SJSA1 (cell line): ENCODE measurements at regions not wholly inside any gene's neighbourhood (a gene's known extent, or its start where the extent isn't known, plus 50 kb on each side); places are given as distances from the start of the nearest gene placed in this dataset.

ENCODE experiments used
- DNase-seq, 2 experiments: peaks; one replicate each; pipeline ENCODE4 v3.0.0-alpha.2; 2015 to 2020; ENCODE audit warnings: low spot score in 2 of 2, low read depth in 1 of 2
- H3K27ac ChIP-seq: fragments of 250-450 bp; sonication (Bioruptor Pico); 2 replicates; pipeline ENCODE4 v1.5.1; 2020; ENCODE audit warnings: mild to moderate bottlenecking, moderate library complexity
- H3K27me3 ChIP-seq: fragments of 250-450 bp; sonication (Bioruptor Pico); replicated peaks from 2 replicates; pipeline ENCODE4 v1.5.1; 2020; ENCODE audit warnings: mild to moderate bottlenecking, moderate library complexity
- H3K36me3 ChIP-seq: fragments of 250-450 bp; sonication (Bioruptor Pico); 2 replicates; pipeline ENCODE4 v1.5.1; 2020; ENCODE audit warnings: mild to moderate bottlenecking
- H3K4me1 ChIP-seq: fragments of 250-450 bp; sonication (Bioruptor Pico); replicated peaks from 2 replicates; pipeline ENCODE4 v1.6.1; 2021; ENCODE audit warnings: mild to moderate bottlenecking
- H3K4me3 ChIP-seq: fragments of 250-450 bp; sonication (Bioruptor Pico); 2 replicates; pipeline ENCODE4 v1.5.1; 2020; ENCODE audit warnings: mild to moderate bottlenecking
- H3K9me3 ChIP-seq: fragments of 250-450 bp; sonication (Bioruptor Pico); replicated peaks from 2 replicates; pipeline ENCODE4 v1.5.1; 2020; ENCODE audit warnings: mild to moderate bottlenecking

DNA sequence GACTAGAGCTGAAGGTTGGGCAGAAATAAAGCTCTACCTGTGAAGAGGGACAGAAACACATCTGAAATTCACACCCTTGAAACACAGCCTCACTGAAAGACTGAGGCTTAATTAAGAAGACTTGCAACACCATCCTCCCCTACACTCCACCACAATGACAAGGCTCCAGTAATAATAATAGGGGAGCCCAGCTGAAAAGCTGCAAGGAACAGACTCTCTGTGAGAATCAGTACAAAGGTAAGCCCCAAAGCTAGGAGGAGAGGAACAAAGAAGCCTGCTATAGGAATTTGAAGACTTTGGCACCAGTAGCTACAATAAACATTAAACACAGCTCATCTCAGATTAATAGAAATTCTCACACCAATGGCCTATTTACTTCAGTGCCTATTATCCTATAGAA lies 176.9 kb downstream of the FAT3 start:
- Histone ChIP-seq H3K27ac (no peak overlapping the region), H3K9me3 (no peaks in the 10 kb centered on the region), H3K36me3 (no peaks in the 10 kb centered on the region), H3K4me3 (no peak overlapping the region), H3K27me3 (no peaks in the 10 kb centered on the region), H3K4me1 (no peaks in the 10 kb centered on the region)
- no peak for DNase-seq

DNA sequence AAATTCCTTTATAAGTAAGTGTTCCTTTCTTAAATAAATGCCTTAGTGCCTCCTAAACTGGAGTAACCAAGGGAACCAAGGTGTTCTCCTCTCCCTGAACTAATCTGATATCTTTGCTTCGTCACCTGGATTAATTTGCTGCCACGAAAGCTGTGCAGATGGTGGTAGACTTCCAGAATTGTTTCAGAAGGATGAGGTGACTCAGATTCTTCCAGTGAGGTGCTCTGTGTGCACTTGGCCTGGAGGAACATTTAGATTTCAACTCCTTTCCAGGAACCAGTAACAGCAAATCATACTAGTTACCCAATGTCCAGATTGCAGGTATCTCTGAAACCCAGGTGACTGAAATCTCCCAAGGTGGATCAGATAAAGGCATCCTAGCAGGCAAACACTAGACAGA lies 181.9 kb downstream of the FAT3 start:
- Histone ChIP-seq H3K9me3 (no peaks in the 10 kb centered on the region), H3K4me3 (no peak overlapping the region), H3K27me3 (no peaks in the 10 kb centered on the region), H3K27ac (no peak overlapping the region), H3K36me3 (no peaks in the 10 kb centered on the region), H3K4me1 (no peaks in the 10 kb centered on the region)
- DNase-seq: no peak

DNA sequence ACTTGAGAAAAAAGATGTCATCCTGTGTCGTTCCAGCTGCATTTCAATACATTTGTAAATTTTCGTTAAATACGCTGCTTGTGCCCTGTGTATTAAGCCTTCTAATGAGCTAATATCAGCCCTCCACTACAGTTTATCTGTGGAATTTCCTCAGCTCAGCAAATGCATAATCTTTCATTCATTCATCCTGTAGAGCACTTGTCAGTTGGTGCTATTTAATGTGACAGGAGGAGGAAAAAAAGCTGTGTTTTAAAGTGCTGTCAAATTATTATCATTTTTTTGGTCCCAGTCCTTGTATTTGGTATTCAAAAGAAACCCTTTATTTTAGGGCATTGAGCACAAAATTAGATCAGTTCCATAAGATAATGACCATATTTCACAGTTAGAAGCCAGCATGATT lies 184.7 kb downstream of the FAT3 start:
- H3K36me3 ChIP-seq: no peaks in the 10 kb centered on the region
- no peak overlapping the region for H3K4me3 ChIP-seq
- H3K9me3 ChIP-seq: no peaks in the 10 kb centered on the region
- no peaks in the 10 kb centered on the region for H3K4me1 ChIP-seq
- H3K27ac ChIP-seq: no peak overlapping the region
- no peak for DNase-seq
- H3K27me3 ChIP-seq: no peaks in the 10 kb centered on the region

DNA sequence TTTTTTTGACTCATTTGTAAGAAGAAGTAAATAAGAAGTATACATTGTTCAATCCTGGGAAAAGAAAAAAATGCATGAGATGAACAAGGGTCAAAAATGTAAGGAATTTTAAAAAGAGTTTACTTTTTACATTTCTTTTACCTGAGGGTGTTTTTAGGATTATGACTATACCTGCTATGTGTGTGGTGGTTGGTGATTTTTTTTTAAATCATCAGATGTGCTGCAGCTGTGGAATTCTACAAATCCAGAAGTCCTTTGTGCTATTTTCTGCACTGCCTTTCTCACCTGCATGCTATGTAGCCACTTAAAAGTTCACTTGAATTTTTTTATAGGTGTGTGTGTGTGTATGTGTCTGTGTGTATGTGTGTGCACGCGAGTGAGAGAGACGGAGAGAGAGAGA lies 185.3 kb downstream of the FAT3 start:
- H3K27me3 ChIP-seq: no peaks in the 10 kb centered on the region
- no peak overlapping the region for H3K27ac ChIP-seq
- H3K4me1 ChIP-seq: no peaks in the 10 kb centered on the region
- no peak for DNase-seq
- no peaks in the 10 kb centered on the region for H3K9me3 ChIP-seq
- H3K4me3 ChIP-seq: no peak overlapping the region
- no peaks in the 10 kb centered on the region for H3K36me3 ChIP-seq

DNA sequence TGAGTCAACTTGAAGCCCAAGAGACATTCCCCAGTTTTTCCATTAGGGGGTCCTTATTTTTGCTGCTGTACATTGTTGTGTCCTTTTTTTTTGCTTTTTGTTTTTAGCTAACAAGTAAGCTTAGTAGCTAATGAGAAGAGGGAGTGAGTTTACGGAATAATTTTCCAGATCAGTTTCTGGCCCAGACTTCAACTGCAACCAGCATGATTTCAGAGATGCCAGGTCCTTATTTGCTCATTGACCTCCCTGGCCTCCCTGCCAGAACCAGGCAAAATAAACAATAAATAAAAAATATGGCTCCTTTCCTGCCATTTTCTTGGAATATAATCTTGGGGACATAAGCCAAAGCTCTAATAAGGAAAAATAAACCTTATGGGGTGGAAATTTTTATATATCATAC lies 185.9 kb downstream of the FAT3 start:
- Histone ChIP-seq H3K36me3 (no peaks in the 10 kb centered on the region), H3K27ac (no peak overlapping the region), H3K9me3 (no peaks in the 10 kb centered on the region), H3K27me3 (no peaks in the 10 kb centered on the region), H3K4me3 (no peak overlapping the region), H3K4me1 (no peaks in the 10 kb centered on the region)
- no peak for DNase-seq

DNA sequence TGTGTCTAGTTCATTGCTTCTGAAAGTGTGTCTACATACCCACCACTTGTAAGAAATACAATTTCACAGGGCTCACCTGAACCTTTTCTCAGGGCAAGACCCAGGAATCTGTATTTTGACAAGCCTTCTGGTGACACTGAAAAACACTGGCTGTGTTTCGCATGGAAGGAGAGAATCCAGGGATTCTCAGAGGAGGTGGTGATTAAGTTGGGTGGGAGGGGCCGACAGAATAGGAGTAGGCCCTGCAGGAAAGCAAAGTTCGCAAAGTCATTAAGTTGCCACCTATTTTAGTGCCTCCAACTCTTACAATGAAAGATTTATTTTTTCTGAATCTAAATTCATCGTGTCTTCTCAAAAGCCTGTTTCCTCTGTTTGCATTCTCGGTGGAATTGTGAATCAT lies 186.8 kb downstream of the FAT3 start:
- H3K36me3 ChIP-seq: no peaks in the 10 kb centered on the region
- H3K27me3 ChIP-seq: no peaks in the 10 kb centered on the region
- no peak for DNase-seq
- H3K9me3 ChIP-seq: no peaks in the 10 kb centered on the region
- no peak overlapping the region for H3K4me3 ChIP-seq
- no peak overlapping the region for H3K27ac ChIP-seq
- no peaks in the 10 kb centered on the region for H3K4me1 ChIP-seq

DNA sequence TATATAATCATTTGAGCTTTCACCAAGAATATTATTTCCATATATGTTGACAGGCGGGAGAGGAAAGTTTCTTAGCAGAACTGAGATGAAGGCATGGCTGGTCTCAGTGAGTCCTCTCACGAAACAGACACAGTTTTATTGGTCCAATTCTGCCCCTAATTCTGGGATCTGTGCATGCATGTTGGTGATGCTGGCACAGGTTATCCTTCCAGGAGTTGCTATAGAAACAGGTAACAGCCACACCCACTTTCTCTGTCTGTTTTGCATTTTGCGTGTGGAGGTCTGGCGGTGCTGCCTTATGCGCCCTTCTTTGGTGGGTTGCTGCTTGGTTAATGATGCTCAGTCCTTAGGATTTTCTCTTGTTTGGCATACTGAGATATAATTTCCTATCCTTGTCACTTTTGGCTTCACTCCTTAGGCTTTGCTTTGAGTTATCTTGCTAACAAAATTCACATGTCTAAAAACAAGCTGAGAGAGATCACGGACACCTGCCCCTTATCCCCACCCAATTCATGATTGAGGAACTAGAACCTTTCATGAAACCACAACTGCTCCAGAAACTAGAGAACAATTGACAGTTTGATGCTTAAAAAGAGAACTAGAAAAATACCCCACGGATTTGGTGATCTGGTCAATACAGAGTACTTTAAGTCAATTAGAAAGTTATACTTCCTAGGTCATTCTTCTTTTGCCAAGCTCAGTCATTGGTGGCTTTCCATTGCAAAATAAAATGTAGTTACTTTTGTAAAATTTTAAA lies 189.3 kb downstream of the FAT3 start:
- Histone ChIP-seq H3K36me3 (no peaks in the 10 kb centered on the region), H3K9me3 (no peaks in the 10 kb centered on the region), H3K4me3 (no peak overlapping the region), H3K27me3 (no peaks in the 10 kb centered on the region), H3K4me1 (no peaks in the 10 kb centered on the region), H3K27ac (no peak overlapping the region)
- no peak for DNase-seq

DNA sequence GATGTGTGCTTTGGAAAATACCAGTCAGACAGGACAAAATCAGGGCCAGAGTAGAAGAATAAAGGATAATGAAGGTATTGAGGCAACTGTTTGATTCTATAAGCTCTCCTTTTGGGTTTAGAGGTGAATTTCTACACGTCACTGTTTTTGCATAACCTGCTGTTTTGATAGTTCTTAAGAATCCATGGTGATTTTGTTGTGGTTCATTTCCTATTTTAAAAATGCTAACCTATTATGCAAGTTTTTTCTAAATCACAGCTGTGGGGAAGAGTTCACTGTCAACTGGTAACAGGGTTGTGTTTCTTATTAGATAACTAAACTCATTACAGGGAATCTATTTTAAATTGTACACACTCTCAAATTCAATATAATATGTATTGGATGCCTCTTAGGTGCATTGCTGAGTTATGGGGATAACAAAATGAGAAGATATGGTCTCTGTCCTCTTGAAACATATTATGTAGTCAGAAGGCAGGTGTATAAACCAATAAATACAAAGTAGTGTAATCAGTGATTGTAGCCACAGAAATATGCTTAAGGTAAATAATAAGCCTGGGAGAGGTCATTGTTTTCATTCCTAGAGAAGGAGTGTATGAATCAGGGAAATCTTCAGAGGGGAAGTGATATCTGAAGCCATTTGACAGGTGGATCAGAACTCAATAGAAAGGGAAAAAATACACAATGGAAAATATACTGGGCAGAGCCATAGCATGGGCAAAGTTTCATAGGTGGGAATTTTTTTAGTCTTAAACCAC lies 192.5 kb downstream of the FAT3 start:
- no peaks in the 10 kb centered on the region for H3K27me3 ChIP-seq
- DNase-seq: no peak
- no peak overlapping the region for H3K27ac ChIP-seq
- no peaks in the 10 kb centered on the region for H3K9me3 ChIP-seq
- H3K4me3 ChIP-seq: no peak overlapping the region
- no peaks in the 10 kb centered on the region for H3K4me1 ChIP-seq
- no peaks in the 10 kb centered on the region for H3K36me3 ChIP-seq

DNA sequence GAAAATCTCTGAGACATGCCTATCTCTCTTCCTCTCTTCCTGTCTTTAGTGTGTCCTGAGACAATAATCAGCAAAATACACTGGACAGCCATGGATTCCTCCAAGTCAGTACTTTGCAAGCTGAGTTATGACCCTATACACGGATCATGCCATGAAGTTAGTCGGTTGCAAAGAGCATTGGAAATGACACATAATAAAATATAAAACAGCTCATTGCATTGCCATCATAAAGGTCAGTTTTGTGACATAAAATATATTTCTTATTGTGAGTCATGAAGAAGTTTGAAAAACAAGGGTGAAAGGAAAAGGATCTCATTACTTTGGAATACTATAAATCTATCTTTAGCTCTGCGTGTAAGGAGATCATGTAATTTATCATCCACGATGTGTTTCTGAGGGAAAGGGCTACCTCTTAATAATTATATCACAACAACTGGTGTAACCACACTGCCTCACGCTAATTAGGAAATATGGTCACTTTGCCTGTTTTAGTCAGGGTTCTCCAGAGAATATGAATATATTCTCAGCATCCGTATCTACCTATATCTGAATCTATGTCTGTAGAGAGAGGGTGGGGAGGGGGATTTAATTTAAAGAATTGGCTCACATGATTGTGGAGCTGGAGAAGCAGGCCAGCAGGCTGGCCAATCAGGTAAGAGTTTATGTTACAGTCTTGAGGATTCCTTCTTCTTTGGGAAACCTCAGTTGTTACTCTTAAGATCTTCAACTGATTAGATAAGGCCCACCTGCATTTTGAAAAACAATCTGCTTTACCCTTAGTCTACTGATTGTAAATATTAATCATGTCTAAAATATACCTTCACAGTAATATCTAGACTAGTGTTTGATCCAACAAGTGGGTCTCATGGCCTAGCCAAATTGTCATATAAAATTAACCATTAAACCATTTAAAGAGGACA lies 198.8 kb downstream of the FAT3 start:
- H3K27ac ChIP-seq: no peak overlapping the region
- DNase-seq: no peak
- no peaks in the 10 kb centered on the region for H3K27me3 ChIP-seq
- no peaks in the 10 kb centered on the region for H3K9me3 ChIP-seq
- H3K4me3 ChIP-seq: no peak overlapping the region
- no peaks in the 10 kb centered on the region for H3K36me3 ChIP-seq
- no peaks in the 10 kb centered on the region for H3K4me1 ChIP-seq

DNA sequence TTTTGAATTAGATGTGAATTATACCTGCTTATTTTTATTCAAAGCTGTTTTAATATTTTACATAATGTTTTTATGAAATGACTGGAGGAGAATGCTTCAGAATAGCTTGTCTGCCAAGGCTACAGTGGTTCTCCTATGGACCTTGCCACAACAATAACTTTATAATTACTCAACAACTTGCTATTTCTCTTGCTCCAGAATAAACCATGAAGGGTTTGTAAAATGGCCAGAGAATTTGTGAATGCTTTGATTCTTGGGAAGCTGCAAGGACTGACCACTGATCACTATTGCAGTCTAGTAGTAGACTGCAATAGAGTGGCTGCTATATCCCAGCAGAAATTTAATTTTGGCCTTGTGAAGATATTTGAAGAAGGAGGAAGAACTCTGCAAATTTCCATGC lies 199.7 kb downstream of the FAT3 start:
- no peak for DNase-seq
- no peak overlapping the region for H3K4me3 ChIP-seq

DNA sequence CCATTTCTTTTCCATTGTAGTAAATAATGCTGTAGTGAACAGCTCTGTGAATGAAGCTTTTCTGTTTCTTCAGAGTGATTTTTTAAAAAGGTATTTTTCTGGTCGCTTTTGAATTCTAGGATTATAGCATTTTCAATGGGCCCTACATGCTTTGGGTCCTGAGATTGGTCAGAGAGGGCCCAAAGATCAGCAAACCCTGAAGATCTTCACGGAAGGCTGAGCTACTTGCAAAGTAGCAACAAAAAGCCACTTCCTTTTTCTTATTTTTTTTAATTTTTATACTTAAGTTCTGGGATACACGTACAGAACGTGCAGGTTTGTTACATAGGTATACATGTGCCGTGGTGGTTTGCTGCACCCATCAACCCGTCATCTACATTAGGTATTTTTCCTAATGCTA lies 200.5 kb downstream of the FAT3 start:
- no peak for DNase-seq
- no peak overlapping the region for H3K27ac ChIP-seq
- H3K9me3 ChIP-seq: no peaks in the 10 kb centered on the region
- no peaks in the 10 kb centered on the region for H3K27me3 ChIP-seq
- H3K4me1 ChIP-seq: no peaks in the 10 kb centered on the region
- H3K36me3 ChIP-seq: no peaks in the 10 kb centered on the region
- no peak overlapping the region for H3K4me3 ChIP-seq

More for the DNA sequence above, 199.7 kb downstream of the FAT3 start:
- H3K4me1 ChIP-seq: no peaks in the 10 kb centered on the region
- H3K27ac ChIP-seq: no peak overlapping the region
- no peaks in the 10 kb centered on the region for H3K9me3 ChIP-seq
- no peaks in the 10 kb centered on the region for H3K36me3 ChIP-seq
- H3K27me3 ChIP-seq: no peaks in the 10 kb centered on the region

DNA sequence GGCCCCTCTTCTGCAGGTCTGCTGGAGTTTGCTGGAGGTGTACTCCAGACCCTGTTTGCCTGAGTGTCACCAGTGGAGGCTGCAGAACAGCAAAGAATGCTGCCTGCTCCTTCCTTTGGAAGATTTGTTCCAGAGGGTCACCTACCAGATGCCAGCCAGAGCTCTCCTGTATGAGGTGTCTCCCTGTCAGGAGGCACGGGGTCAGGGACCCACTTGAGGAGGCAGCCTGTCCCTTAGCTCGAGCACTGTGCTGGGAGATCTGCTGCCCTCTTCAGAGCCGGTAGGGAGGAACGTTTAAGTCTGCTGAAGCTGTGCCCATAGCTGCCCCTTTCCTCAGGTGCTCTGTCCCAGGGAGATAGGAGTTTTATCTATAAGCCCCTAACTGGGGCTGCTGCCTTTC lies 207.9 kb downstream of the FAT3 start:
- DNase-seq: no peak
- H3K4me3 ChIP-seq: no peak overlapping the region
- no peaks in the 10 kb centered on the region for H3K36me3 ChIP-seq
- no peaks in the 10 kb centered on the region for H3K4me1 ChIP-seq
- H3K27me3 ChIP-seq: no peaks in the 10 kb centered on the region
- no peak overlapping the region for H3K27ac ChIP-seq
- no peaks in the 10 kb centered on the region for H3K9me3 ChIP-seq

DNA sequence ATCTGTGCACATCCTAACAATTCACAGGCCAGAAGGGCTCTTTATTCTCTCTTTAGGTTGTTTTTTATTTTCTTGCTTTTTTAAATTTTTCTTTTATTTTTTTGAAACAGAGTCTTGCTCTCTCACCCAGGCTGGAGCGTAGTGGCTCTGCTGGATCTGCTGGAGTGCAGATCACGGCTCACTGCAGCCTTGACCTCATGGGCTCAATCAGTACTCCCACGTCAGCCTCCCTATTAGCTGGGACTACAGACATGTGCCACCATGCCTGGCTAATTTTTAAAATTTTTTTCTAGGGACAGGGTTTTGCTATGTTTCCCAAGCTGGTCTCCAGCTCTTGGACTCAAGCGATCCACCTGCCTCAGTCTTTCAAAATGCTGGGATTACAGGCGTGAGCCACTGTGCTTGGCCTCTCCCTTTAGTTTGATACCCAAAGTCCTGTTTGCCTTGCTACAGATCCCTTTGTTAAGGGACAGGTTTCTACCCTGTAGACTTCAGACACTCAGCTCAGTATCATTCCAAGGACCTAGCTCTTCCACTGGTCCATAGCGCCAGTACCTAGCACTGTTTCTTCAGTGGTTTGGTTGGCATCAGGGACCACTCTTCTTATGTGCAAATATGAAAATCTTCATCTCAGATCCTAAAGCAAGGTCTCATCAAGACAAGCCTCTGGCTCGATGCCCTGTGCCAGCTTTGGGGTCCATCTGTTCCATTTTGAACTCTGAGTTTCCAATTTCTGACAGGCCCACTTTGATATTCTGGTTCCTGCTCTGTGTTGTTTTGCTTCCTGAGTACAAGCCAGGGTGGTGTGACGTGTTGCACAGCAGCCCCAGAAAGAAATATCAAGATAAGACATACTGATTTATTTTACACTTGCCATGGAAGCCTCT lies 211.7 kb downstream of the FAT3 start:
- H3K9me3 ChIP-seq: no peaks in the 10 kb centered on the region
- H3K36me3 ChIP-seq: no peaks in the 10 kb centered on the region

More for the DNA sequence above, 211.7 kb downstream of the FAT3 start:
- DNase-seq: no peak
- no peak overlapping the region for H3K4me3 ChIP-seq
- no peak overlapping the region for H3K27ac ChIP-seq
- H3K27me3 ChIP-seq: no peaks in the 10 kb centered on the region
- no peaks in the 10 kb centered on the region for H3K4me1 ChIP-seq
